ENCODE measurements at regions not wholly inside any gene's neighbourhood (a gene's known extent, or its start where the extent isn't known, plus 50 kb on each side); places are given as distances from the start of the nearest gene placed in this dataset.

DNA sequence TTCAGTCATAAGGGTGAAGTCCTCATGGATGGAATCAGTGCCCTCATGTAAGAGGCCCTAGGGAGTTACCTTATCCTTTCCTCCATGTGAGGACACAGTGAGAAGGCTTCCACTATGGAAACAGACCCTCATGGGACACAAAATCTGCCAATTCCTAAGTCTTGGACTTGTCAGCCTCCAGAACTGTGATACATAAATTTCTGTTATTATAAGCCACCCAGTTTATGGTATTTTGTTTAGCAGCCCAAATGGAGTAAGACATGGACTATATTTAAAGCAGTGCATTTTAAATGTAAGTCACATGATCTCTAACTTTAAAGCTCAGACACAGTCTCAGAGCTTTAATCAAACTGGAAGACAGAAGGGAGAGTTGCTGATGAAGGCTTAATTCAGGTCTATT is 619.8 kb upstream of the CHORDC1 start:
- no peaks in the 10 kb centered on the region for H3K4me1 ChIP-seq (ENCODE audit: control extremely low read depth in 1 of 4, control insufficient read depth in 4 of 4, insufficient read depth in 4 of 4, low read length in 3 of 4)
- H3K9me3 ChIP-seq (ENCODE audit: control extremely low read depth in 1 of 5, control insufficient read depth in 4 of 5, insufficient read depth in 2 of 5, low read depth in 1 of 5, low read length in 4 of 5), result no peaks in the 10 kb centered on the region
- no peaks in the 10 kb centered on the region for H3K27me3 ChIP-seq (replicated peaks in 2 of 5; ENCODE audit: control insufficient read depth in 4 of 5, insufficient read depth in 5 of 5, low read length in 4 of 5)
- ChIA-PET POLR2A (no interaction called here), CTCF (no interaction called here)
- DNase-seq, result no peak
- no peaks in the 10 kb centered on the region for H3K36me3 ChIP-seq (ENCODE audit: control insufficient read depth in 4 of 4, insufficient read depth in 4 of 4, low read length in 3 of 4)
- H3K27ac ChIP-seq (ENCODE audit: insufficient read depth in 1 of 2, low read depth in 1 of 2, low read length in 2 of 2, poor library complexity in 1 of 2, severe bottlenecking in 2 of 2), result no peak overlapping the region
- no peak overlapping the region for H3K4me3 ChIP-seq (ENCODE audit: control insufficient read depth in 1 of 7, extremely low read depth in 1 of 7, insufficient read depth in 4 of 7, low read depth in 2 of 7, low read length in 6 of 7)

DNA sequence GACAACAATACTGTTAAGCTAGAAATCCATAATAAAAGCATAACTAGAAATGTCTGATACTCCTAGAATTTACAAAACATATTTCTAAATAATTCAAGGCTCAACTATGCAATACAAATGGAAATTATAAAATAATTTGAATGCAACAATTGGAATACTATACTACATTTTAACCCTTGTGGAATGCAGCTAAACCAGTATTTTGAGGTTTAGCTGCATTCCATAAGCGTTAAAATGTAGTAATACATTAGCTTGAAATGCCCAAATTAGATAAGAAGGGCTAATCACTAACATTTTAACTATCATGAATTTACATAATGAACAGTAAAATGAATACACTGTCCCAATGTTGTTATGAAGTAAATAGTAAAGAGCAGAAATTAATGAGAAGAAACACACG is 617.2 kb upstream of the CHORDC1 start:
- no peak overlapping the region for H3K27ac ChIP-seq (ENCODE audit: insufficient read depth in 1 of 2, low read depth in 1 of 2, low read length in 2 of 2, poor library complexity in 1 of 2, severe bottlenecking in 2 of 2)
- no CpG with 5 or more reads among the region's 2 CpGs for WGBS (ENCODE audit: insufficient coverage)
- POLR2A ChIA-PET, result no interaction called here

DNA sequence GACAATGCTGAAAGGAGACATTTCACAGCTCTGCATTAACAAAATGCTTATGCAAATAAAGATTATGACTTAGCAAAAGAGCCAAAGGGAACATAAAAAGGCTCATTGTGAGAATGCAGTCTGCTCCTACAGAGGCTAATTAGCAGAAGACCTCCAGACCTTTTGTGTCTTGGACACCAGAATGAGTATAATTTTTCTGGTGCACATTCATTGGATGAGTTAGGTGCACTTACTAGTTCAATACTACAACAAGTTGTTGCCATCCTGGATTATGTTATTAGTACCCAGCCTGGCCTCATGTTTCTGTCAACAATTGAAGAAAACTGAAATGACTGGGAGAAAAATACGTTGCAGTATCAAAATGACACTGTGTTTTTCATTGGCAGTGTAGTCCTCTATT is 613.2 kb upstream of the CHORDC1 start:
- no peaks in the 10 kb centered on the region for H3K36me3 ChIP-seq (ENCODE audit: control insufficient read depth in 4 of 4, insufficient read depth in 4 of 4, low read length in 3 of 4)
- ChIA-PET CTCF (no interaction called here), POLR2A (no interaction called here)
- WGBS (ENCODE audit: insufficient coverage), result no CpG with 5 or more reads among the region's 1 CpG
- H3K9me3 ChIP-seq (ENCODE audit: control extremely low read depth in 1 of 5, control insufficient read depth in 4 of 5, insufficient read depth in 2 of 5, low read depth in 1 of 5, low read length in 4 of 5), result peaks cover 0 to 2% (median 0%) of the 10 kb centered on the region in 5 experiments
- H3K4me1 ChIP-seq (ENCODE audit: control extremely low read depth in 1 of 4, control insufficient read depth in 4 of 4, insufficient read depth in 4 of 4, low read length in 3 of 4), result no peaks in the 10 kb centered on the region
- H3K4me3 ChIP-seq (ENCODE audit: control insufficient read depth in 1 of 7, extremely low read depth in 1 of 7, insufficient read depth in 4 of 7, low read depth in 2 of 7, low read length in 6 of 7), result no peak overlapping the region
- no peaks in the 10 kb centered on the region for H3K27me3 ChIP-seq (replicated peaks in 2 of 5; ENCODE audit: control insufficient read depth in 4 of 5, insufficient read depth in 5 of 5, low read length in 4 of 5)
- H3K27ac ChIP-seq (ENCODE audit: insufficient read depth in 1 of 2, low read depth in 1 of 2, low read length in 2 of 2, poor library complexity in 1 of 2, severe bottlenecking in 2 of 2), result no peak overlapping the region
- no peak for DNase-seq

More for the DNA sequence above, 617.2 kb upstream of the CHORDC1 start:
- Histone ChIP-seq H3K4me1 (ENCODE audit: control extremely low read depth in 1 of 4, control insufficient read depth in 4 of 4, insufficient read depth in 4 of 4, low read length in 3 of 4) (no peaks in the 10 kb centered on the region), H3K4me3 (ENCODE audit: control insufficient read depth in 1 of 7, extremely low read depth in 1 of 7, insufficient read depth in 4 of 7, low read depth in 2 of 7, low read length in 6 of 7) (no peak overlapping the region), H3K36me3 (ENCODE audit: control insufficient read depth in 4 of 4, insufficient read depth in 4 of 4, low read length in 3 of 4) (no peaks in the 10 kb centered on the region), H3K9me3 (ENCODE audit: control extremely low read depth in 1 of 5, control insufficient read depth in 4 of 5, insufficient read depth in 2 of 5, low read depth in 1 of 5, low read length in 4 of 5) (no peaks in the 10 kb centered on the region), H3K27me3 (replicated peaks in 2 of 5; ENCODE audit: control insufficient read depth in 4 of 5, insufficient read depth in 5 of 5, low read length in 4 of 5) (no peaks in the 10 kb centered on the region)
- CTCF ChIA-PET, result no interaction called here
- no peak for DNase-seq

DNA sequence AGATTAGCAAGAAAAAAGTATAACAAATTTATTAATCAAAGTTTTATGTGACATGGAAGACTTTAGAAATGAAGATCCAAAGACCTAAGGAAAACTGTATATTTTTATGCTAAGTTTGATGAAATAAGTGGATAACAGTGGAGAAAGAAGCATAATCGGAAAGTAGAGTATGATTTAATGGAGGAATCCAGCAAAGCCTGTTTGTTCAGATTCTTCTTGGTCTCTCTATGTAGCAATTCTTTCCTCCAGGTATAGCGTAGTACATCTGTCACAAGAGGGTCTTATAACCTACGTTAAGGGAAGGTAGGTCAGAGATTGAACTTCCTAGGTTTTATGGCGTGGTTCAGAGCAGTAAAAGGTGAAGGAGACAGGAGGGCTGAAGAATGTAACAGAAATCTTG is 600.6 kb upstream of the CHORDC1 start:
- ChIA-PET CTCF (no interaction called here), POLR2A (no interaction called here)
- no peak for DNase-seq
- Histone ChIP-seq H3K36me3 (ENCODE audit: control insufficient read depth in 4 of 4, insufficient read depth in 4 of 4, low read length in 3 of 4) (no peaks in the 10 kb centered on the region), H3K9me3 (ENCODE audit: control extremely low read depth in 1 of 5, control insufficient read depth in 4 of 5, insufficient read depth in 2 of 5, low read depth in 1 of 5, low read length in 4 of 5) (no peaks in the 10 kb centered on the region), H3K4me3 (ENCODE audit: control insufficient read depth in 1 of 7, extremely low read depth in 1 of 7, insufficient read depth in 4 of 7, low read depth in 2 of 7, low read length in 6 of 7) (no peak overlapping the region), H3K27ac (ENCODE audit: insufficient read depth in 1 of 2, low read depth in 1 of 2, low read length in 2 of 2, poor library complexity in 1 of 2, severe bottlenecking in 2 of 2) (no peak overlapping the region), H3K27me3 (replicated peaks in 2 of 5; ENCODE audit: control insufficient read depth in 4 of 5, insufficient read depth in 5 of 5, low read length in 4 of 5) (no peaks in the 10 kb centered on the region), H3K4me1 (ENCODE audit: control extremely low read depth in 1 of 4, control insufficient read depth in 4 of 4, insufficient read depth in 4 of 4, low read length in 3 of 4) (no peaks in the 10 kb centered on the region)
- WGBS (ENCODE audit: insufficient coverage), result 100% methylated on average over 1 of the region's 4 CpGs

DNA sequence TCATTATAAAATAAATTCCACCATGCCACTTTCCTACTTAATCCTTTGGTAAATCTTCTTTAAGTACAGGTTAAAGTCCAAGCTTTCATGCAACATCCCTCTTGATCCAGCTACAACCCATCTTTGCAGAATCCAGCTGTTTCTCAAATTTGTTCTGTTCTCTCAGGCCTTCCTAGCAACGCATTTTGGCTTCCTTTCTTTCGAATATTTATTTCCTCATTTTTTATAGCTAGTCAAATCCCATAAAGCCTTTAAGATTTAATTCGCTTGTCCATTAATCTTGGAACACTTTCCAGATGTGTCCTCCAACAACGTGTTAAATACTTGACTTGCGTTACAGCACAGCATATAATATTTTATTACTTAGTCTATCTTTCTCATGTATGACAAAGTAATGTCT is 600.1 kb upstream of the CHORDC1 start:
- Histone ChIP-seq H3K27me3 (replicated peaks in 2 of 5; ENCODE audit: control insufficient read depth in 4 of 5, insufficient read depth in 5 of 5, low read length in 4 of 5) (no peaks in the 10 kb centered on the region), H3K9me3 (ENCODE audit: control extremely low read depth in 1 of 5, control insufficient read depth in 4 of 5, insufficient read depth in 2 of 5, low read depth in 1 of 5, low read length in 4 of 5) (no peaks in the 10 kb centered on the region), H3K4me3 (ENCODE audit: control insufficient read depth in 1 of 7, extremely low read depth in 1 of 7, insufficient read depth in 4 of 7, low read depth in 2 of 7, low read length in 6 of 7) (no peak overlapping the region), H3K27ac (ENCODE audit: insufficient read depth in 1 of 2, low read depth in 1 of 2, low read length in 2 of 2, poor library complexity in 1 of 2, severe bottlenecking in 2 of 2) (no peak overlapping the region), H3K36me3 (ENCODE audit: control insufficient read depth in 4 of 4, insufficient read depth in 4 of 4, low read length in 3 of 4) (no peaks in the 10 kb centered on the region), H3K4me1 (ENCODE audit: control extremely low read depth in 1 of 4, control insufficient read depth in 4 of 4, insufficient read depth in 4 of 4, low read length in 3 of 4) (no peaks in the 10 kb centered on the region)
- CTCF ChIA-PET, result no interaction called here
- no peak for DNase-seq
- POLR2A ChIA-PET, result no interaction called here
- 89% methylated on average over 5 of the region's 5 CpGs for WGBS (ENCODE audit: insufficient coverage)

DNA sequence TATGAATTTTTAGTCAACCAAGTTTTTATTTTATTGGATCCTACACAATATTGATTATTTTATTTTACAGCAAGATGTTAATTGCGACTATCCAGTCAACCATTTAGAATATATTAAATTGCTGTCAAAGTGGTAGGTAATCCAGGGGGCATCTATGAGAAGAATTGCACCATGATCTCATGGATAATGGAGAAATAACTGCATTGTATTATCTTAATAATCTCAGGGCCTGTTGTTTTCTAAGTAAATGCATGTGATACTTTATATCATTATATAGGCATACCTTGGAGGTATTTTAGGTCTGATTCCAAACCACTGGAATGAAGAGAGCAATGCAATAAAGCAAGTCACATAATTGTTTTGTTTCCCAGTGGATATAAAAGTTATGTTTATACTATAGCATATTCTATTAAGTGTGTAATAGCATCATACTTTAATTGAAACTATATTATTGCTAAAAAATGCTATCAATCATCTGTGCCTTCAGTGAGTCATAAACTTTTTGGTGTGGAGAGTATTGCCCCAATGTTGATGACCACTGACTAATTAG is 595.4 kb upstream of the CHORDC1 start:
- Histone ChIP-seq H3K36me3 (ENCODE audit: control insufficient read depth in 4 of 4, insufficient read depth in 4 of 4, low read length in 3 of 4) (no peaks in the 10 kb centered on the region), H3K27ac (ENCODE audit: insufficient read depth in 1 of 2, low read depth in 1 of 2, low read length in 2 of 2, poor library complexity in 1 of 2, severe bottlenecking in 2 of 2) (no peak overlapping the region), H3K27me3 (replicated peaks in 2 of 5; ENCODE audit: control insufficient read depth in 4 of 5, insufficient read depth in 5 of 5, low read length in 4 of 5) (no peaks in the 10 kb centered on the region), H3K4me1 (ENCODE audit: control extremely low read depth in 1 of 4, control insufficient read depth in 4 of 4, insufficient read depth in 4 of 4, low read length in 3 of 4) (no peaks in the 10 kb centered on the region), H3K9me3 (ENCODE audit: control extremely low read depth in 1 of 5, control insufficient read depth in 4 of 5, insufficient read depth in 2 of 5, low read depth in 1 of 5, low read length in 4 of 5) (no peaks in the 10 kb centered on the region), H3K4me3 (ENCODE audit: control insufficient read depth in 1 of 7, extremely low read depth in 1 of 7, insufficient read depth in 4 of 7, low read depth in 2 of 7, low read length in 6 of 7) (no peak overlapping the region)
- WGBS (ENCODE audit: insufficient coverage), result no CpG with 5 or more reads among the region's 1 CpG
- DNase-seq, result no peak
- CTCF ChIA-PET, result no interaction called here
- POLR2A ChIA-PET, result no interaction called here

DNA sequence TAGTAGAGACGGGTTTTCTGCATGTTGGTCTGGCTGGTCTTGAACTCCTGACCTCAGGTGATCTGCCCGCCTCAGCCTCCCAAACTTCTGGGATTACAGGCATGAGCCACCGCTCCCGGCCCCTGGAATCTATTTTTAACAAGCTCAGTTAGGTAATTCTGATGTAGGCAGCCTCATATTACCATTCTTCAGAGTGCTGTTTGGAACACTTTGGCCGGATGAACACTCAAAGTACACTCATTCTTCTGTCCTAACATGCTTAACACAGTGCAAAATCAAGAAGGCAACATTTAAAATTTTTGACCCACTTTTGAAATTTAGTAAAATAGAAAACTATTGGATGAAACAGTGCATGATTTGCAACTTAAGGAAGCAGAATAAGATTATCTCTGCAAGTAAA is 586.7 kb upstream of the CHORDC1 start:
- no peaks in the 10 kb centered on the region for H3K9me3 ChIP-seq (ENCODE audit: control extremely low read depth in 1 of 5, control insufficient read depth in 4 of 5, insufficient read depth in 2 of 5, low read depth in 1 of 5, low read length in 4 of 5)
- H3K4me3 ChIP-seq (ENCODE audit: control insufficient read depth in 1 of 7, extremely low read depth in 1 of 7, insufficient read depth in 4 of 7, low read depth in 2 of 7, low read length in 6 of 7), result no peak overlapping the region
- no peaks in the 10 kb centered on the region for H3K4me1 ChIP-seq (ENCODE audit: control extremely low read depth in 1 of 4, control insufficient read depth in 4 of 4, insufficient read depth in 4 of 4, low read length in 3 of 4)
- no peaks in the 10 kb centered on the region for H3K27me3 ChIP-seq (replicated peaks in 2 of 5; ENCODE audit: control insufficient read depth in 4 of 5, insufficient read depth in 5 of 5, low read length in 4 of 5)
- no peak for DNase-seq
- WGBS (ENCODE audit: insufficient coverage), result 97% methylated on average over 4 of the region's 5 CpGs
- no peaks in the 10 kb centered on the region for H3K36me3 ChIP-seq (ENCODE audit: control insufficient read depth in 4 of 4, insufficient read depth in 4 of 4, low read length in 3 of 4)
- POLR2A ChIA-PET, result no interaction called here
- CTCF ChIA-PET, result no interaction called here
- no peak overlapping the region for H3K27ac ChIP-seq (ENCODE audit: insufficient read depth in 1 of 2, low read depth in 1 of 2, low read length in 2 of 2, poor library complexity in 1 of 2, severe bottlenecking in 2 of 2)
